HepG2 (cell line): ENCODE measurements at regions not wholly inside any gene's neighbourhood (a gene's known extent, or its start where the extent isn't known, plus 50 kb on each side); places are given as distances from the start of the nearest gene placed in this dataset.
"Not testable (repeated sequence)": the region's sequence is repeated elsewhere in the genome, so short reads cannot be mapped to it uniquely, and the experiment has no call there.

Source experiments
- ATAC-seq: fragments of 200-7000 bp; cut with Tn5 transposase; 3 replicates; pipeline ENCODE4 v1.9.1; 2020; ENCODE audit warnings: mild to moderate bottlenecking, moderate library complexity
- BruUV-seq: library from RNA; stranded (reverse); fragments of 400-500 nt; replicated peaks from 2 replicates; lab custom pipeline; 2021; lab: Mats Ljungman, UMichigan
- CTCF ChIA-PET: fragments of 300-600 bp; formaldehyde crosslinking; extraction: SDS; loops from one replicate; lab custom pipeline; 2021; ENCODE audit warnings: low total read pairs, inconsistent platforms, low intra/inter-chr PET ratio; lab: Yijun Ruan, JAX
- POLR2A ChIA-PET: fragments of 350-600 bp; sonication (Branson Sonifier 250); formaldehyde crosslinking; loops from one replicate; lab custom pipeline; 2020; ENCODE audit warnings: antibody characterized with exemption, inconsistent platforms; lab: Yijun Ruan, JAX
- DNase-seq: peaks from one replicate; pipeline ENCODE4 v3.0.0-alpha.2; 2015; ENCODE audit warnings: low spot score
- FAIRE-seq: peaks from 3 replicates; lab custom pipeline; 2011; peaks lifted over from hg19 to GRCh38; lab: Jason Lieb, UNC
- H2AFZ ChIP-seq: one replicate; pipeline ENCODE4 v1.6.1; 2011; ENCODE audit warnings: low read length, inconsistent platforms
- H3K27ac ChIP-seq: fragments of 300-600 bp; 3 replicates; pipeline ENCODE4 v1.8.0; 2011; ENCODE audit warnings: mixed run types, mild to moderate bottlenecking, mixed read lengths, low read length, inconsistent platforms; ENCODE audit not compliant: insufficient read depth; ENCODE audit errors: extremely low read length
- H3K27me3 ChIP-seq, 2 experiments: fragments of 200-600 bp in 1 of 2; 2 replicates in 1 of 2; 3 replicates in 1 of 2; pipeline versions ENCODE4 v1.6.0 to v1.8.0; 2011; ENCODE audit warnings: low read length in 2 of 2, mild to moderate bottlenecking in 2 of 2, moderate library complexity in 2 of 2, inconsistent platforms in 1 of 2; ENCODE audit not compliant: insufficient read depth in 2 of 2, control insufficient read depth in 1 of 2
- H3K36me3 ChIP-seq, 2 experiments: fragments of 200-600 bp in 1 of 2; replicated peaks in 1 of 2; 2 replicates in 1 of 2; 3 replicates in 1 of 2; pipeline versions ENCODE4 v1.5.1 to v1.8.0; 2011; ENCODE audit warnings: low read length in 2 of 2, inconsistent platforms in 1 of 2; ENCODE audit not compliant: insufficient read depth in 2 of 2, control insufficient read depth in 1 of 2
- H3K4me1 ChIP-seq: 2 replicates; pipeline ENCODE4 v1.5.1; 2012; ENCODE audit warnings: low read length, inconsistent platforms; ENCODE audit not compliant: insufficient read depth
- H3K4me2 ChIP-seq: 2 replicates; pipeline ENCODE4 v1.6.0; 2011; ENCODE audit warnings: low read depth, low read length, inconsistent platforms
- H3K4me3 ChIP-seq, 3 experiments: fragments of 200-600 bp in 1 of 3; sonication (generic), shearing (Covaris generic) in 1 of 3; replicated peaks in 1 of 3; 2 replicates each; pipeline ENCODE4 v1.5.1; 2011 to 2016; ENCODE audit warnings: low read length in 3 of 3, inconsistent platforms in 2 of 3, low read depth in 2 of 3, mild to moderate bottlenecking in 2 of 3, control low read depth in 1 of 3, mixed read lengths in 1 of 3; ENCODE audit not compliant: insufficient read depth in 1 of 3
- H3K79me2 ChIP-seq: one replicate; pipeline ENCODE4 v1.6.1; 2011; ENCODE audit warnings: low read length, inconsistent platforms; ENCODE audit not compliant: insufficient read depth
- H3K9ac ChIP-seq: 2 replicates; pipeline ENCODE4 v1.6.0; 2011; ENCODE audit warnings: mild to moderate bottlenecking, low read depth, low read length, inconsistent platforms; ENCODE audit not compliant: insufficient read depth
- H3K9me3 ChIP-seq: 2 replicates; pipeline ENCODE4 v1.5.1; 2012; ENCODE audit warnings: mild to moderate bottlenecking, low read length
- H4K20me1 ChIP-seq: 2 replicates; pipeline ENCODE4 v1.6.0; 2011; ENCODE audit warnings: inconsistent platforms, mild to moderate bottlenecking, low read length, moderate library complexity; ENCODE audit not compliant: insufficient read depth
- ARID4A ChIP-seq: sonication (generic); formaldehyde crosslinking; IDR thresholded peaks from 2 replicates; pipeline ENCODE4 v1.5.0; 2020; ENCODE audit warnings: mild to moderate bottlenecking, missing genetic modification reagents, borderline replicate concordance
- CBX1 ChIP-seq: IDR thresholded peaks from one replicate; pipeline ENCODE4 v1.6.1; 2016; ENCODE audit warnings: antibody characterized with exemption, low read depth
- GTF3A ChIP-seq: sonication (generic); formaldehyde crosslinking; conservative IDR thresholded peaks from 2 replicates; pipeline ENCODE4 v1.4.0; 2020; ENCODE audit warnings: mild to moderate bottlenecking, missing genetic modification reagents
- KLF15 ChIP-seq: sonication (generic); formaldehyde crosslinking; IDR thresholded peaks from 2 replicates; pipeline ENCODE4 v1.8.1; 2023; ENCODE audit warnings: borderline replicate concordance, mild to moderate bottlenecking, inconsistent platforms, missing genetic modification reagents, mixed read lengths
- NPAS2 ChIP-seq: sonication (generic); formaldehyde crosslinking; IDR thresholded peaks from 2 replicates; pipeline ENCODE4 v1.8.0; 2022; ENCODE audit warnings: mild to moderate bottlenecking, missing genetic modification reagents, borderline replicate concordance
- PATZ1 ChIP-seq: sonication (generic); formaldehyde crosslinking; IDR thresholded peaks from 2 replicates; pipeline ENCODE4 v1.4.0; 2020; ENCODE audit warnings: missing genetic modification reagents
- ZBTB4 ChIP-seq: sonication (generic); formaldehyde crosslinking; IDR thresholded peaks from 2 replicates; pipeline ENCODE4 v1.4.0; 2020; ENCODE audit warnings: missing genetic modification reagents, mild to moderate bottlenecking, borderline replicate concordance
- ZNF367 ChIP-seq: sonication (generic); formaldehyde crosslinking; IDR thresholded peaks from 2 replicates; pipeline ENCODE4 v1.4.0; 2020; ENCODE audit warnings: missing genetic modification reagents, borderline replicate concordance
- ZNF724P ChIP-seq: sonication (generic); formaldehyde crosslinking; IDR thresholded peaks from 2 replicates; pipeline ENCODE4 v1.8.0; 2022; ENCODE audit warnings: missing genetic modification reagents, borderline replicate concordance
- WGBS: methylation state at CpG from one replicate; pipeline ENCODE4 v1.1.6; 2017; ENCODE audit warnings: low lambda C conversion rate; 5-methylcytosine and 5-hydroxymethylcytosine counted together
- in situ Hi-C: cut with HindIII; loops from 2 replicates; pipeline ENCODE4 v1.10.0; 2017; ENCODE audit warnings: low pct_unique_long_range_greater_than_20kb; ENCODE audit not compliant: extremely low pct_ligation_motif_present
- intact Hi-C: fragments of 100-400 bp; cut with micrococcal nuclease; formaldehyde crosslinking; loops from one replicate; pipeline ENCODE4 v1.10.0; 2022; ENCODE audit not compliant: unreplicated experiment

- H3K36me3 ChIP-seq, H3K4me3 ChIP-seq, H3K27me3 ChIP-seq, H3K79me2 ChIP-seq, H2AFZ ChIP-seq, H3K27ac ChIP-seq, H3K9ac ChIP-seq, CTCF ChIA-PET, H3K9me3 ChIP-seq, intact Hi-C loops, H3K4me1 ChIP-seq, H3K4me2 ChIP-seq, H4K20me1 ChIP-seq, DNase-seq, POLR2A ChIA-PET, FAIRE-seq, BruUV-seq, ATAC-seq, in situ Hi-C loops: not testable (repeated sequence)
- WGBS, result 8% methylated on average over 4 of the region's 4 CpGs
Observed at GRCh38 chr5:104033186-104033585, 470.6 kb upstream of the NUDT12 start.

GRCh38 chr5:104024538-104024937 is 461.9 kb upstream of the NUDT12 start:
- Histone ChIP-seq H2AFZ (no peak overlapping the region), H3K27ac (no peak overlapping the region), H3K27me3 (no peaks in the 10 kb centered on the region), H3K36me3 (no peaks in the 10 kb centered on the region), H3K79me2 (no peaks in the 10 kb centered on the region), H3K9me3 (no peaks in the 10 kb centered on the region), H3K4me1 (no peaks in the 10 kb centered on the region), H3K4me2 (no peak overlapping the region), H4K20me1 (no peaks in the 10 kb centered on the region), H3K4me3 (no peak overlapping the region), H3K9ac (no peak overlapping the region)
- DNase-seq, result no peak
- intact Hi-C loops, result no loop called here
- no TSS peak for BruUV-seq
- no peak for FAIRE-seq
- 0% methylated on average over 5 of the region's 5 CpGs for WGBS
- ATAC-seq, result no peak
- in situ Hi-C loops, result no loop called here
- ChIA-PET POLR2A (no interaction called here), CTCF (no interaction called here)
- TF ChIP-seq NPAS2 (CRISPR knock-in tag) (no peak), CBX1 (no peak), KLF15 (CRISPR knock-in tag) (no peak), GTF3A (no peak), ARID4A (no peak), PATZ1 (CRISPR knock-in tag) (no peak), ZNF724P (CRISPR knock-in tag) (no peak), ZBTB4 (no peak), ZNF367 (CRISPR knock-in tag) (no peak)
